H9 (cell line): ENCODE measurements at regions not wholly inside any gene's neighbourhood (a gene's known extent, or its start where the extent isn't known, plus 50 kb on each side); places are given as distances from the start of the nearest gene placed in this dataset.

Source experiments
- DNase-seq: peaks from one replicate; pipeline ENCODE4 v3.0.0-alpha.2; 2017
- H2AFZ ChIP-seq: one replicate; pipeline ENCODE4 v1.6.1; 2013; ENCODE audit warnings: mild to moderate bottlenecking, low read length, control low read depth, moderate library complexity
- H2AK5ac ChIP-seq: 2 replicates; pipeline ENCODE4 v1.6.1; 2013; ENCODE audit warnings: low read length, control low read depth, mixed read lengths; ENCODE audit not compliant: insufficient read length
- H2BK120ac ChIP-seq: one replicate; pipeline ENCODE4 v1.6.1; 2013; ENCODE audit warnings: low read depth, mild to moderate bottlenecking, low read length, control low read depth, inconsistent platforms; ENCODE audit not compliant: poor library complexity, severe bottlenecking
- H2BK12ac ChIP-seq: 2 replicates; pipeline ENCODE4 v1.6.1; 2013; ENCODE audit warnings: low read length, control low read depth, mixed read lengths, low read depth; ENCODE audit not compliant: insufficient read length
- H2BK15ac ChIP-seq: 2 replicates; pipeline ENCODE4 v1.6.1; 2013; ENCODE audit warnings: low read depth, low read length, control low read depth
- H2BK20ac ChIP-seq: one replicate; pipeline ENCODE4 v1.6.1; 2013; ENCODE audit warnings: low read depth, mild to moderate bottlenecking, low read length, control low read depth, inconsistent platforms; ENCODE audit not compliant: poor library complexity, severe bottlenecking
- H2BK5ac ChIP-seq: 2 replicates; pipeline ENCODE4 v1.6.1; 2013; ENCODE audit warnings: low read length, control low read depth, mixed read lengths; ENCODE audit not compliant: insufficient read length
- H3K14ac ChIP-seq: 2 replicates; pipeline ENCODE4 v1.6.1; 2013; ENCODE audit warnings: low read length, control low read depth; ENCODE audit not compliant: insufficient read depth
- H3K18ac ChIP-seq: 2 replicates; pipeline ENCODE4 v1.6.1; 2013; ENCODE audit warnings: low read depth, mild to moderate bottlenecking, mixed read lengths, low read length, control low read depth; ENCODE audit not compliant: insufficient read length
- H3K23ac ChIP-seq: 2 replicates; pipeline ENCODE4 v1.6.1; 2013; ENCODE audit warnings: low read length, control low read depth, mixed read lengths, low read depth; ENCODE audit not compliant: insufficient read length
- H3K23me2 ChIP-seq: 2 replicates; pipeline ENCODE4 v1.6.1; 2013; ENCODE audit warnings: low read depth, mild to moderate bottlenecking, mixed read lengths, low read length, control low read depth; ENCODE audit not compliant: insufficient read length, poor library complexity, severe bottlenecking
- H3K27ac ChIP-seq: 2 replicates; pipeline ENCODE4 v1.5.1; 2013; ENCODE audit warnings: low read length, control low read depth, mixed read lengths, low read depth; ENCODE audit not compliant: insufficient read length
- H3K27me3 ChIP-seq: 2 replicates; pipeline ENCODE4 v1.6.1; 2013; ENCODE audit warnings: low read length, control low read depth, inconsistent platforms; ENCODE audit not compliant: insufficient read depth
- H3K4ac ChIP-seq: 2 replicates; pipeline ENCODE4 v1.6.1; 2013; ENCODE audit warnings: low read depth, mild to moderate bottlenecking, control low read depth, inconsistent platforms, low read length, moderate library complexity
- H3K4me1 ChIP-seq: 2 replicates; pipeline ENCODE4 v1.6.1; 2013; ENCODE audit warnings: low read length, control low read depth, inconsistent platforms; ENCODE audit not compliant: insufficient read depth
- H3K4me2 ChIP-seq: 2 replicates; pipeline ENCODE4 v1.6.1; 2013; ENCODE audit warnings: low read length, control low read depth, mixed read lengths; ENCODE audit not compliant: insufficient read length, insufficient read depth
- H3K56ac ChIP-seq: 2 replicates; pipeline ENCODE4 v1.6.1; 2013; ENCODE audit warnings: low read depth, mild to moderate bottlenecking, mixed read lengths, low read length, control low read depth; ENCODE audit not compliant: insufficient read length
- H3K79me1 ChIP-seq: 2 replicates; pipeline ENCODE4 v1.6.1; 2013; ENCODE audit warnings: low read depth, mild to moderate bottlenecking, moderate library complexity, low read length, control low read depth, inconsistent platforms; ENCODE audit not compliant: insufficient read depth, poor library complexity, severe bottlenecking
- H3K79me2 ChIP-seq: 2 replicates; pipeline ENCODE4 v1.6.1; 2013; ENCODE audit warnings: low read length, control low read depth, inconsistent platforms; ENCODE audit not compliant: insufficient read depth
- H3K9ac ChIP-seq: 2 replicates; pipeline ENCODE4 v1.6.1; 2013; ENCODE audit warnings: low read length, control low read depth, mixed read lengths; ENCODE audit not compliant: insufficient read length; ENCODE audit errors: extremely low read depth
- H3K9me3 ChIP-seq: one replicate; pipeline ENCODE4 v1.6.1; 2013; ENCODE audit warnings: low read depth, low read length, inconsistent platforms; ENCODE audit not compliant: control insufficient read depth
- H3T11ph ChIP-seq: one replicate; pipeline ENCODE4 v1.6.1; 2013; ENCODE audit warnings: mild to moderate bottlenecking, low read length, control low read depth, inconsistent platforms
- H4K20me1 ChIP-seq: one replicate; pipeline ENCODE4 v1.6.1; 2013; ENCODE audit not compliant: control insufficient read depth, insufficient read length, insufficient read depth
- H4K5ac ChIP-seq: 2 replicates; pipeline ENCODE4 v1.6.1; 2013; ENCODE audit warnings: low read depth, mild to moderate bottlenecking, mixed read lengths, low read length, control low read depth; ENCODE audit not compliant: insufficient read length
- H4K8ac ChIP-seq: replicated peaks from 2 replicates; pipeline ENCODE4 v1.6.1; 2013; ENCODE audit warnings: low read length, control low read depth, mixed read lengths, low read depth; ENCODE audit not compliant: insufficient read length
- H4K91ac ChIP-seq: 2 replicates; pipeline ENCODE4 v1.6.1; 2013; ENCODE audit warnings: low read depth, mild to moderate bottlenecking, moderate library complexity, mixed read lengths, low read length, control low read depth; ENCODE audit not compliant: insufficient read length
- H3K27ac Mint-ChIP-seq, 3 experiments: 2 replicates in 2 of 3; 3 replicates in 1 of 3; pipeline ENCODE4 v1.8.0; 2020 to 2021; ENCODE audit warnings: mixed read lengths in 3 of 3, mild to moderate bottlenecking in 1 of 3, moderate library complexity in 1 of 3
- H3K27me3 Mint-ChIP-seq: 2 replicates; pipeline ENCODE4 v1.8.0; 2021; ENCODE audit warnings: low read depth, mild to moderate bottlenecking, moderate library complexity, mixed read lengths
- H3K36me3 Mint-ChIP-seq, 3 experiments: 2 replicates in 2 of 3; 3 replicates in 1 of 3; pipeline ENCODE4 v1.8.0; 2020 to 2021; ENCODE audit warnings: low read depth in 3 of 3, mixed read lengths in 3 of 3; ENCODE audit not compliant: insufficient read depth in 1 of 3
- H3K4me1 Mint-ChIP-seq, 2 experiments: 2 replicates each; pipeline ENCODE4 v1.8.0; 2020; ENCODE audit warnings: mixed read lengths in 2 of 2
- H3K4me3 Mint-ChIP-seq, 2 experiments: 2 replicates in 1 of 2; 3 replicates in 1 of 2; pipeline ENCODE4 v1.8.0; 2020 to 2021; ENCODE audit warnings: mild to moderate bottlenecking in 2 of 2, mixed read lengths in 2 of 2, moderate library complexity in 1 of 2
- H3K9me3 Mint-ChIP-seq, 2 experiments: 2 replicates in 1 of 2; 3 replicates in 1 of 2; pipeline ENCODE4 v1.8.0; 2020; ENCODE audit warnings: mild to moderate bottlenecking in 2 of 2, mixed read lengths in 2 of 2, moderate library complexity in 1 of 2
- CTCF ChIP-seq: fragments of 200-600 bp; sonication (generic); conservative IDR thresholded peaks from 3 replicates; pipeline ENCODE4 v1.8.0; 2021; ENCODE audit warnings: antibody characterized with exemption, mild to moderate bottlenecking
- WGBS: extraction: QIAGEN DNeasy Blood & Tissue Kit; methylation state at CpG from one replicate; pipeline ENCODE4 v1.1.7; 2013; ENCODE audit warnings: missing lambda C conversion rate, low lambda C conversion rate, mixed read lengths; ENCODE audit not compliant: insufficient read length; ENCODE audit errors: extremely low coverage; 5-methylcytosine and 5-hydroxymethylcytosine counted together

GRCh38 chr5:171578049-171578828 is 158.8 kb downstream of the FGF18 start:
- H4K5ac ChIP-seq, result no peak overlapping the region
- H3K23me2 ChIP-seq, result no peaks in the 10 kb centered on the region
- no CpG with 5 or more reads among the region's 11 CpGs for WGBS
- no peak overlapping the region for H3T11ph ChIP-seq
- no peak overlapping the region for H3K56ac ChIP-seq
- H3K14ac ChIP-seq, result no peak overlapping the region
- no peak overlapping the region for H3K23ac ChIP-seq
- H3K4ac ChIP-seq, result no peak overlapping the region
- H3K79me1 ChIP-seq, result no peaks in the 10 kb centered on the region
- H3K4me1 ChIP-seq, result 0 out of 2 replicates have a peak, but pooled peaks cover 1% of the 10 kb centered on the region
- Mint-ChIP-seq H3K9me3 (peaks cover 6 to 8% of the 10 kb centered on the region in 2 experiments; a peak in 2 of 5 replicates), H3K36me3 (no peaks in the 10 kb centered on the region; a peak in 1 of 7 replicates), H3K27me3 (peaks cover under 1% of the 10 kb centered on the region; the same call in 1 of the 2 replicates), H3K4me1 (peaks cover 11 to 16% of the 10 kb centered on the region in 2 experiments), H3K4me3 (no peak overlapping the region; a peak in 1 of 5 replicates), H3K27ac (no peak overlapping the region; a peak in 1 of 7 replicates)
- H4K8ac ChIP-seq, result no peak overlapping the region
- no peak for TF ChIP-seq CTCF
- no peaks in the 10 kb centered on the region for H4K20me1 ChIP-seq
- H3K9ac ChIP-seq, result no peak overlapping the region
- DNase-seq, result no peak
- H2BK5ac ChIP-seq, result no peak overlapping the region
- H4K91ac ChIP-seq, result no peak overlapping the region
- no peak overlapping the region for H3K18ac ChIP-seq
- no peak overlapping the region for H2AK5ac ChIP-seq
- H2BK120ac ChIP-seq, result no peak overlapping the region
- H3K27me3 ChIP-seq, result no peaks in the 10 kb centered on the region
- H2BK15ac ChIP-seq, result no peak overlapping the region
- no peak overlapping the region for H2BK12ac ChIP-seq
- H3K9me3 ChIP-seq, result no peaks in the 10 kb centered on the region
- no peak overlapping the region for H3K4me2 ChIP-seq
- no peaks in the 10 kb centered on the region for H3K79me2 ChIP-seq
- no peak overlapping the region for H2BK20ac ChIP-seq
- no peak overlapping the region for H2AFZ ChIP-seq
- no peak overlapping the region for H3K27ac ChIP-seq
